ENCODE measurements at regions not wholly inside any gene's neighbourhood (a gene's known extent, or its start where the extent isn't known, plus 50 kb on each side); places are given as distances from the start of the nearest gene placed in this dataset.
A peak's percentile ranks its signal among the peaks of the same experiment; 100 is the strongest.

DNA sequence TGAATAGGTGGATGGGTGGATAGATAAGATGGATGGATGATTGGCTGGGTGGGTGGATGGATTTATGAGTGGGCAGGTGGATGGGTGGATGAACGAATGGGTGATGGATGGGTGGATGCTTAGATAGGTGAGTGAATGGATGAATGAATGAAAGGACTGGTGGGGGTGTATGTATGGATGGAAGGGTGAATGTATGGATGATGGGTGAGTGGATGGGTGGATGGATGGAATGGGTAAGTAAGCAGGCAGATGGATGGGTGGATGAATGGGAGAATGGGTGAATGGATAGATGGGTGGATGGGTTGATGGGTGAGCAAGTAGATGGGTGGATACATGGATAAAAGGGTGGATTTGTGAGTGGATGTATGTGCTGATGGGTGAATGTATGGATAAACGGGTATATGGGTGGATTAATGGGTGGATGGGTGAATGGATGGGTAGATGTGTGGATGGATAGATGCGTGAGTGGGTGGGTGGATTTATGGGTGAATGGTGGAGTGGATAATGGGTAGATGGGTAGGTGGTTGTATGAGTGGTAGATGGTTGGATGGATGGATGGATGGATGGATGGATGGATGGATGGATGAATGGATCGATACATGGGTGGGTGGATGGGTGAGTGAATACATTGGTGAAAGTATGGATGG, 682.6 kb downstream of the HS3ST4 start (continued):
- TF ChIP-seq FOXA1 (IDR thresholded peaks at IDR 0.05) (peak; percentile 63), FOXA1 (CRISPR knock-in tag; IDR thresholded peaks at IDR 0.05) (no peak), FOSL2 (CRISPR knock-in tag; IDR thresholded peaks at IDR 0.05) (no peak), ZNF282 (IDR thresholded peaks at IDR 0.05; ENCODE audit: partially characterized antibody) (peak; percentile 73), MBNL3 (CRISPR knock-in tag; conservative IDR thresholded peaks at IDR 0.05) (no peak), ATM (IDR thresholded peaks at IDR 0.05; ENCODE audit: borderline replicate concordance) (peak; percentile 47; the same call in 1 of the 2 replicates), ZNF781 (CRISPR knock-in tag; IDR thresholded peaks at IDR 0.05; ENCODE audit: borderline replicate concordance, not compliant biosample characterization) (no peak), TARDBP (CRISPR knock-in tag; IDR thresholded peaks at IDR 0.05) (no peak), IKZF1 (IDR thresholded peaks at IDR 0.05) (peak; percentile 75; the same call in 1 of the 2 replicates)

DNA sequence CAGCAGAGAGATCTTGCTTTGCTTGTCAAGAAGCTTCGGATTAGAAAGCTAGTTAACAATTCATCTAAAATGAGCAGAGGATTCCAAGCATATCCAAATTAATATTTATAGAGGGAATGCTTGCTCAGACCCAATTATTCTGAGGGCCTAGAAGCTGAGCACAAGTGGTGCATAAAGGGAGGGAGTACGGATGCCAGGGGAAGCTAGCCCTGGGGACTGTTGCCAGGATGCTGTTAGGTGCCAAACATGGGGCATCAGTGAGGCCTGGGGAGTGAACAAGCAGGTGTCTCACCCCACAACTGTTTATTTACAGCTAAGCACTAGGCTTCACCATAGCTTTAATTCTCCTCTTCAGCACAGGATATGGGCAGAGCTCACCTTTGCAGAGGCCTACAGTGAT, 684.1 kb upstream of the C16orf82 start:
- Histone ChIP-seq H3K4me1 (ENCODE audit: insufficient read depth, low read length) (no peaks in the 10 kb centered on the region), H3K4me3 (replicated peaks in 1 of 3; ENCODE audit: insufficient read depth in 1 of 3, low read depth in 2 of 3, low read length in 3 of 3) (no peak overlapping the region), H3K36me3 (replicated peaks in 1 of 2; ENCODE audit: control insufficient read depth in 1 of 2, insufficient read depth in 2 of 2, low read length in 2 of 2) (no peaks in the 10 kb centered on the region), H4K20me1 (ENCODE audit: insufficient read depth, low read length) (no peaks in the 10 kb centered on the region), H3K4me2 (ENCODE audit: low read depth, low read length) (no peak overlapping the region), H3K79me2 (ENCODE audit: insufficient read depth, low read length) (no peaks in the 10 kb centered on the region), H3K9ac (ENCODE audit: insufficient read depth, low read depth, low read length) (no peak overlapping the region), H2AFZ (ENCODE audit: low read length) (no peak overlapping the region), H3K27me3 (ENCODE audit: control insufficient read depth in 1 of 2, insufficient read depth in 2 of 2, low read length in 2 of 2) (no peaks in the 10 kb centered on the region), H3K27ac (ENCODE audit: extremely low read length, insufficient read depth, low read length) (no peak overlapping the region), H3K9me3 (ENCODE audit: low read length) (0 out of 2 replicates have a peak, but pooled peaks cover 6% of the 10 kb centered on the region)
- POLR2A ChIA-PET = no interaction called here
- no peak for TF ChIP-seq DPF2 (CRISPR knock-in tag; IDR thresholded peaks at IDR 0.05; ENCODE audit: borderline replicate concordance, low read depth)
- peak; percentile 35; the same call in 1 of the 2 replicates for TF ChIP-seq CEBPB (IDR thresholded peaks at IDR 0.05; ENCODE audit: borderline replicate concordance, low read depth, low read length)
- DNase-seq (ENCODE audit: low spot score) (no peak), FAIRE-seq (no peak), ATAC-seq (no peak)
- BruUV-seq (replicated peaks) = no TSS peak
- intact Hi-C loops (cut with micrococcal nuclease; ENCODE audit: unreplicated experiment) (no loop called here), in situ Hi-C loops (cut with HindIII; ENCODE audit: extremely low pct_ligation_motif_present, low pct_unique_long_range_greater_than_20kb) (no loop called here)
- CTCF ChIA-PET (ENCODE audit: low intra/inter-chr PET ratio, low total read pairs) = no interaction called here
- 0% methylated on average over 2 of the region's 2 CpGs for WGBS (ENCODE audit: low lambda C conversion rate)

Data from HepG2 (cell line).